Parathyroid adenoma (tissue), 2 donors: ENCODE measurements at regions not wholly inside any gene's neighbourhood (a gene's known extent, or its start where the extent isn't known, plus 50 kb on each side); places are given as distances from the start of the nearest gene placed in this dataset.

Experiments
- H2AFZ ChIP-seq: fragments of 300-600 bp; sonication (generic); one replicate; pipeline ENCODE4 v1.7.0; 2017; ENCODE audit warnings: antibody characterized with exemption, mild to moderate bottlenecking
- H3K27ac ChIP-seq: fragments of 300-600 bp; sonication (generic); one replicate; pipeline ENCODE4 v1.7.0; 2017
- H3K27me3 ChIP-seq: fragments of 300-600 bp; sonication (generic); one replicate; pipeline ENCODE4 v1.7.0; 2017; ENCODE audit warnings: low read length; ENCODE audit not compliant: control insufficient read depth, insufficient read depth
- H3K36me3 ChIP-seq: fragments of 300-600 bp; sonication (generic); one replicate; pipeline ENCODE4 v1.7.0; 2017; ENCODE audit warnings: low read length; ENCODE audit not compliant: control insufficient read depth, insufficient read depth
- H3K4me1 ChIP-seq: fragments of 300-600 bp; sonication (generic); one replicate; pipeline ENCODE4 v1.7.0; 2017; ENCODE audit warnings: control low read depth
- H3K4me2 ChIP-seq: fragments of 300-600 bp; sonication (generic); one replicate; pipeline ENCODE4 v1.7.0; 2017; ENCODE audit warnings: low read length
- H3K4me3 ChIP-seq: fragments of 300-600 bp; sonication (generic); one replicate; pipeline ENCODE4 v1.7.0; 2017; ENCODE audit warnings: low read depth, low read length
- H3K79me2 ChIP-seq: fragments of 300-600 bp; sonication (generic); one replicate; pipeline ENCODE4 v1.7.0; 2017; ENCODE audit warnings: control low read depth
- H3K9ac ChIP-seq: fragments of 300-600 bp; sonication (generic); one replicate; pipeline ENCODE4 v1.7.0; 2017; ENCODE audit warnings: mild to moderate bottlenecking
- H3K9me3 ChIP-seq: fragments of 300-600 bp; sonication (generic); one replicate; pipeline ENCODE4 v1.7.0; 2017; ENCODE audit warnings: low read length; ENCODE audit not compliant: control insufficient read depth
- CTCF ChIP-seq: fragments of 300-600 bp; sonication (generic); IDR thresholded peaks from one replicate; pipeline ENCODE4 v1.7.0; 2017; ENCODE audit warnings: antibody characterized with exemption, mild to moderate bottlenecking
- donor health status: primary hyperparathyroidism.

- TF ChIP-seq CTCF = no peak
- Histone ChIP-seq H3K9ac (no peak overlapping the region), H3K79me2 (no peaks in the 10 kb centered on the region)
Observed at GRCh38 chrY:21242793-21243192, 268.3 kb upstream of the RBMY1B start.

GRCh38 chrY:21246780-21247179 is 264.4 kb upstream of the RBMY1B start:
- H3K4me1 ChIP-seq = no peaks in the 10 kb centered on the region
- H3K27ac ChIP-seq = no peak overlapping the region
- no peak overlapping the region for H3K4me3 ChIP-seq
- no peak for TF ChIP-seq CTCF
- H3K79me2 ChIP-seq = no peaks in the 10 kb centered on the region
- H3K4me2 ChIP-seq = no peak overlapping the region
- no peaks in the 10 kb centered on the region for H3K27me3 ChIP-seq
- H3K9ac ChIP-seq = no peak overlapping the region
- no peak overlapping the region for H2AFZ ChIP-seq
- H3K9me3 ChIP-seq = no peaks in the 10 kb centered on the region
- H3K36me3 ChIP-seq = no peaks in the 10 kb centered on the region

More at GRCh38 chrY:21242793-21243192, 268.3 kb upstream of the RBMY1B start:
- no peak overlapping the region for H2AFZ ChIP-seq
- H3K27ac ChIP-seq = no peak overlapping the region
- no peaks in the 10 kb centered on the region for H3K27me3 ChIP-seq
- no peak overlapping the region for H3K4me3 ChIP-seq
- no peaks in the 10 kb centered on the region for H3K9me3 ChIP-seq
- H3K36me3 ChIP-seq = no peaks in the 10 kb centered on the region
- H3K4me2 ChIP-seq = no peak overlapping the region
- H3K4me1 ChIP-seq = no peaks in the 10 kb centered on the region

- TF ChIP-seq CTCF = no peak
- no peak overlapping the region for H2AFZ ChIP-seq
- no peaks in the 10 kb centered on the region for H3K79me2 ChIP-seq
- H3K27ac ChIP-seq = no peak overlapping the region
- no peaks in the 10 kb centered on the region for H3K27me3 ChIP-seq
- no peaks in the 10 kb centered on the region for H3K36me3 ChIP-seq
- H3K9me3 ChIP-seq = no peaks in the 10 kb centered on the region
- no peak overlapping the region for H3K4me3 ChIP-seq
- no peak overlapping the region for H3K4me2 ChIP-seq
- H3K9ac ChIP-seq = no peak overlapping the region
- no peaks in the 10 kb centered on the region for H3K4me1 ChIP-seq
Observed at GRCh38 chrY:21248591-21248990, 262.5 kb upstream of the RBMY1B start.

GRCh38 chrY:21253455-21254248 is 257.5 kb upstream of the RBMY1B start:
- H3K27me3 ChIP-seq = no peaks in the 10 kb centered on the region
- H3K4me1 ChIP-seq = no peaks in the 10 kb centered on the region
- no peaks in the 10 kb centered on the region for H3K79me2 ChIP-seq
- H3K36me3 ChIP-seq = no peaks in the 10 kb centered on the region
- H3K9me3 ChIP-seq = no peaks in the 10 kb centered on the region
- no peak overlapping the region for H3K9ac ChIP-seq
- no peak overlapping the region for H3K4me3 ChIP-seq
- TF ChIP-seq CTCF = no peak
- H3K27ac ChIP-seq = no peak overlapping the region
- no peak overlapping the region for H2AFZ ChIP-seq
- no peak overlapping the region for H3K4me2 ChIP-seq

GRCh38 chrY:21254476-21254875 is 256.7 kb upstream of the RBMY1B start:
- H3K4me3 ChIP-seq = no peak overlapping the region
- H2AFZ ChIP-seq = no peak overlapping the region
- H3K4me1 ChIP-seq = no peaks in the 10 kb centered on the region
- no peak overlapping the region for H3K27ac ChIP-seq
- H3K36me3 ChIP-seq = no peaks in the 10 kb centered on the region
- H3K4me2 ChIP-seq = no peak overlapping the region
- no peaks in the 10 kb centered on the region for H3K9me3 ChIP-seq
- H3K27me3 ChIP-seq = no peaks in the 10 kb centered on the region
- H3K79me2 ChIP-seq = no peaks in the 10 kb centered on the region
- no peak overlapping the region for H3K9ac ChIP-seq
- no peak for TF ChIP-seq CTCF
